GM21390 (cell line): ENCODE measurements at regions not wholly inside any gene's neighbourhood (a gene's known extent, or its start where the extent isn't known, plus 50 kb on each side); places are given as distances from the start of the nearest gene placed in this dataset.

Source experiments
- ATAC-seq: cut with Tn5 transposase; IDR thresholded peaks from one replicate; pipeline ENCODE4 v1.9.1; 2021; ENCODE audit not compliant: unreplicated experiment

DNA sequence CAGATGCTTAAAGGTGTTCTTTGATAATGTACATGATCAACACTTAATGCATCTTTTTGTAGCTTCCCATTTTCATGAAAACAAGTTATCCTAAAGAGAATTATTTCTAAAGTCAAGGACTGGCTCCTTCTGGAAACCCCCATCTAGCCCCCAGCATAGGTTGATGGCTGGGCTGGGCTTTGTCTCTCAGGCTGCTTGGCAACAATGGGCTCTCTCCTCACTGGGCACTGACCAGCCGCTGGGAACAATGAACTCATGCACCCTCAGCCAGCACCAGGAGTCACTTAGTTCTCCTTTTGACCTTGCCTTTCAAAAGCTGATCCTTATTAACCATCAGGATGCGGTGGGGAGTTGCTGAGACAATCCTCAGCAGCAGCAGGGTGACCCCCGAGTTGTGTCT lies 293.0 kb upstream of the PLXNA2 start:
- no peak for ATAC-seq

DNA sequence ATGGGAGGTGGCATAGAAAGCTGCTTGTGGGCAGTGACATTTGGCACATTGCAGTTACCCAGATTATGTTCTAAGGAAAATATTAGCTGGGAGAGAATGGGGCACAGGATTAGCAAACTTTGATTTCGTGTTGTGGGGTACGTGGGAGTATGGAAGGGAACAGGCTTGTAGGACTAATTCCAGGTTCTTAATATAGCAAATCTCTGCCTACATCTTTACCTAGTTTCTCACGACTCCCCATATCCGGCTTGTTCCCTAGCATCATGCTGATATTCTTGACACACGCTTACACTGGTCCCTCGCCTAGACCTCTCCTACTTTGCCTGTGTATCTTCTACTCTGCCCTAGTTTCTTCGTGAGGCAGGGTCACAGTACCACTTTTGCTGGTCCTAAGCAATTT lies 293.9 kb upstream of the PLXNA2 start:
- no peak for ATAC-seq

- no peak for ATAC-seq
Observed at GRCh38 chr1:208538587-208538986, 294.4 kb upstream of the PLXNA2 start.

DNA sequence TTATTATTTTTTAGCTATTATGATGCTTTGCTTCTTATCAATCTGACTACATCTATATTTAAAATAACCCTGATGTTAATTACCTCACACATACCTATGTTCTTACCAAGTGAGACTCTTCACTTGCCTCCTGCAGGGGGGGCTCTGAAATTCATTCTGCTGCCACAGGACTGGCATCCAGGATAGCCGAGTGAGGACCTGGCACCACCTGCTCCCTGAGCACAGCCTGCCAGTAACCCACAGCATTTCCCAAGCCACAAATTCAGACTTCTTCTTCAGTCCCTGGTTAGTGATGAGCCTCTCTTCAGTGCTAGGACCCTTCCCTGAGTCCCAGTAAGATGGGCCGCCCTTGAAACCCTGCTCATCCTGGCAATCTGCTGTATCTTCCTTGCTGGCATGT lies 296.5 kb upstream of the PLXNA2 start:
- ATAC-seq: no peak

DNA sequence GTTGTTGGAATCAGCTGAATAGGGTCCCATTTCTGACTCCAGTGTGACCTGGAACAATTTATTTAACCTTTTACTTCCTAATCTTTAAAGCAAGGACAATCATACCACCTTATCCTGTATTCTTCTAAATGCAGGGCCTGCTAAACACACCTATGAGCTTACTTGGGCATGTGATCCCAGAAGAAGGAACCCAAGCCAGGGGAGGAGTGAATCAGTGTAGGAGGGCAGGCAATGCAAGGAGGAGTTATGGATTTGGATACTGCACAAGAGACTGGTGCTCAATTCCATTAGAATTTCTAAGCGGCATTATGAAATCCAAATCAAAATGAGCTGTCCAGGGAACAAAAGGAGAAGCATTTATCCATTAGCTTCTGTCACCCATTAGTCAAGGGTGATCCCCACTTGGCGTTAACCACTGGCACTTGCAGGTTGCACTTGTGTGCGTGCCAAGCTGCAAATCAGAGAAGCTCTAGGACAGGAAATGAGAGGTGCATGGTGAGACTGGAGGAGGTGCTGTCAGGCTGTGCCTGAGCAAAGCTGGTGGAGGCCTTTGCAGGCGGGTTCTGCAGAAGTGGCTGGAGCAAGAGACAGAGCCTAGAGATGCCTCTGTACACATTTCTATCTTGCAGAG lies 297.2 kb upstream of the PLXNA2 start:
- peak; percentile 68 for ATAC-seq

DNA sequence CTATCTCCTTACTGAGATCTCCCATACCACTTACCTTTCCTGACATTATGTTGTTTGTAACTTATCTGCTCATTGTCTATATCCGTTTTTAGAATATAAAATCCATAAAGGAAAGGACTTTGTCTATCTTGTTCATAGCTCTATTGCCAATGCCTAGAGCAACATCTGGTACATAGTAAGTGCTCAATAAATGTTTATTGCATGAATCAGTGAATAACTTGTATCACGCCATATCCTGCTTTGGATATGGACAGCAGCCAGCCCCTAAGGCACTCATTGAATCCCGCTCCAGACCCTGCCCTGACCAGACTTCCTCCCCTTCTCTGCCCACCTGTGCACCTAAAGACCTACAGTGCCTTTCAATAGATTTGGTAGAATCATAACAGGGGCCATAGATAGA lies 298.1 kb upstream of the PLXNA2 start:
- no peak for ATAC-seq

DNA sequence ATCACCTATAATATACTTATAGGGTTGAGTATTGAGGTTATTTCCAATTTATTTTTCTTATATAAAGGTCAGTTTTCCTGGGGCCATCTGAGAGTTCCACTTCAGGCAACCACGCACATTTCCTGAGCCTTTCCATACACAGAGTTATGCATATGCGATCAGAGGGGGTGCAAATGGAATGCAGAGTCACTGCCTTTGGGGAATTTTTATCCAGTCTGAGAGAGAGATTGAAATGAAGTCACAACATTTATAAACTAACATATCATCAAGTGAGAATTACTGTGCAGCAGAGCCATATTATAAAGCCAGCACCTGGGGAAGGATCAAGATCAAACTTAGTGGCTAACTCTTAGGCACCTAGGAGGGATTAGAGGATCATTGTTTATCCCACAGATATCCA lies 299.9 kb upstream of the PLXNA2 start:
- ATAC-seq: no peak

- peak; percentile 63 for ATAC-seq
Observed at GRCh38 chr1:208544794-208545193, 300.6 kb upstream of the PLXNA2 start.

DNA sequence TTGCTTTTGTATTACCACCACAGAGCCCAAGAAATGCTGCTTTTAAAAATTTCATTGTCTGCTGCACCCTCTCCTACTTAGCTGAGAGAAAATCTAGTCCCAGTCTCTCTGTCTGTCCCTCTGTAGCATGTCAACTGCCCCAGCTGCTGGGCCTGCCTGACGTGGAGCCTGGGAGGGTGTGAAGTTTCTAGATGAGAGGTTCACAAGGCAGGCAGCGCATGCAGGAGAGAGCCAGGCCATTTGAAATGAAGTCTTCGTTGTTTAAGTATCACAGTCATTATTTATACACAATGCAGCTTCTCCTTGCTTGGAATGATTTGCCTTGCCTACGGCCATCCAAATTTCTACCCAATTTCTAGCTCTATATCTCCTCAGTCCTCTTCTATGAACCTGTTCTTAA lies 306.8 kb upstream of the PLXNA2 start:
- no peak for ATAC-seq

DNA sequence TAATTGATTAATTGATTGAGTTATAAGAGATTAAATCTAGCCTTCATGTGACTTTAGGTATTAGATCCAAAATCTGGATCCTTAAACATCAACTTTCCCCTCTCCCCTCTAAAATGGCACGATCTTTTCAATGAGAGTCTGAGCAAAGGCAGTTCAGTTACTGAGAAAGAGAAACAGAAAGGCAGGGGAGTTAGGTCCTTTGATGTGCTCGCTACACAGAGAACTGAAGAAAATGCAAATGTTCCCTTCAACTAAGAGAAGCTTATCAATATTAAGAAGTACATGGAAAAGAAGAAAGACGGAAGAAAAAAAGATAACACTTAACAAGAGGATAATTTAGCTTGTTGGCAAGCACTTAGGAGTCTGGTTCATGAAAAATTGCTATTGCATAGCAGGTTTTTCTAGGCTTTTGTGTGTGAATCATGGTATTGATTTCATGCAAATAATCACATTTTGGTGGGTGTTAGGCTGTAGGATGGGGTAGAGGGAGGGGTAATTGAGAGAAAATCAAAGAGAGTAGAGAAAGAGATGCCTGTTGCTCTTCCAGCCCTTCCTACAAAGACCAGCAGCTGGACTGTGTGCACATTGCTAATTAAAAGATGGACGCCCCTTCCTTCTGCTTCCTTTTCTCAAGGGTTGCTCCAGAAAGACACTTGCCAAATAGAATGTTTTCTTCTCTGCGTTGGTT lies 307.6 kb upstream of the PLXNA2 start:
- peak; percentile 53 for ATAC-seq

GRCh38 chr1:208552928-208553327 lies 308.7 kb upstream of the PLXNA2 start:
- ATAC-seq: no peak

- no peak for ATAC-seq
Observed at GRCh38 chr1:208556461-208556860, 312.3 kb upstream of the PLXNA2 start.

GRCh38 chr1:208557046-208557722 lies 313.0 kb upstream of the PLXNA2 start:
- ATAC-seq: no peak

DNA sequence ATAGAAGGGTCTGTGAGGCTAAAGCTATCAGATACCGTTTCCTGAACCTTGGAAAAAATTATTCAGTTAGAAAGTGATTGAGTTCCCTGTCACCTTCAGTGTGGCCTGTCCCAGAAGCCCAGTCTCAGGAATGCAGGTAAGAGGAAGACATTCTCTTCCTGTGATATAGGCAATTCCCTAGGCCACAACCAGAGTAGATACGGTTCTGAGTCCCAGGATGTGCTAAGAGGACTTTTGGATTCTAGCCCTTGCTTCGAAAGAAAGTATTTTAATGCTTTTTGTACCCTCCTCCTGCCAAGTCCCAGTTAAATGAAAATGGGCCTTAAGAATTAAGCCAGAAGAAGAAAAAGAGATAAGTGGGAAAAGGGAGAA lies 313.5 kb upstream of the PLXNA2 start:
- no peak for ATAC-seq

GRCh38 chr1:208559597-208560329 lies 315.6 kb upstream of the PLXNA2 start:
- no peak for ATAC-seq

DNA sequence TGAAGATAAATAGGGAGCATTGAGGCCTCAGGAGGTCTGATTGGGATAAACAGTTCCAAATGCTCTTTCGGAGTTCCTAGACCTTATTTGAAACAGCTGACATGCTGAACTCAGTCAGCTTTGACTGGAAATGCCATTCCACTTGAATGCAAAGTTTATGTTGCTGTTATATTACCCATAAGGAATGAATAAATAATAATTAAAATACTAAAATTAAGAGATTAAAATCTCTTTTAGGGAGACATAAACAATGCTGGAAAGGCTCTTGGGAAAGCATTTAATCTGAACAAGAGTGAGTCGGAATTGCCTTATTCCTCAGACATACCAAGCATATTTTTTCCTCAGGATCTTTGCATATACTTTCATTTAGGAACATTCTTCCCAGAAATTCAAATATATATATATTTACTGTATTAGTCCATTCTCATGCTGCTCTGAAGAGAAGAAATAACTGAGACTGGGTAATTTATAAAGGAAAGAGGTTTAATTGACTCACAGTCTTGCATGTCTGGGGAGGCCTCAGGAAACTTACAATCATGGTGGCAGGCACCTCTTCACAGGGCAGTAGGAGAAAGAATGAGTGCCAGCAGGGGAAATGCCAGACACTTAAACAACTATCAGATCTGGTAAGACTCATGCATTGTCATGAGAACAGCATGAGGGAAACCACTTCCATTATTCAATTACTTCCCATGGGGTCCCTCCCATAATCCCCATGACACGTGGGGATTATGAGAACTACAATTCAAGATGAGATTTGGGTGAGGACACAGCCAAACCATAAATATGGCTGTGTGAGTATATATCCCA lies 318.2 kb upstream of the PLXNA2 start:
- ATAC-seq: no peak

DNA sequence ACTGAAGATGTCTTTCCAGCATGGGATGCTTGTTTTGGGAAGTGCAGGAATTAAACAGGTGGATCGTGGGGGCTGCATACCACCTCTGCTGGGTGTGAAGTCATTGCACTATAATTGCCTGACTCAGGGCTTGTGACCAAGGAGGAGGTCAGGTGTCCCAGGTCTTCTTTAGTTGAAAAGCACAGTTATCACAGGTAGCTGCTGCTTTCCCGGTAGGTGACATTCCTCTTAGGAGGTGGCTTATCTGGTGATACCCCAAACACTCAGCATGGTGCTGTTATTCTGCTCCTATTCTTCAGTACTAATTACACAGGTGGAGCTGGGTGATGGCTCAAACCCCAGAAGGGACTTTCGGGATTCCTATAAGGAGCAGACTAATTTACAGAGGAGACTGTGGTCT lies 320.3 kb upstream of the PLXNA2 start:
- ATAC-seq: no peak

- no peak for ATAC-seq
Observed at GRCh38 chr1:208565756-208566440, 321.7 kb upstream of the PLXNA2 start.

DNA sequence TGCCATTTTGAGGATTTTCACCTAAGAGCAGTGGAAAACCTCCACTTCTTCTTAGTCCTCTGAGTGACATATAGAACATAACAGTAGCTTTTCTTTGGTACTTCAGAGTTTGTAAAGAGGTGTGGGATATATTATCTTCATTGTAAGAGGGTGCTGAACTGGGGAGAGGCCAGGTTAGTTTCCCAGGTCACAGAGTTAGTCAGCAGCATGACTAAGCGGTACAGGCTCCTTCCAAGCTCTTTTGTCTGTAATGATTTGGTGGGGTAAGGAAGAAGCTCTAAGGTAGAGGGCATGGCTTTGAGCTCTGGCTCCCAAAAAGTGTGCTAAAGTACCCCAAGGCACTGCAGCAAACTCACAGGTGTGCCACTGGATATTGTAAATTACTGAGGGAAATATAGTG lies 325.0 kb upstream of the PLXNA2 start:
- no peak for ATAC-seq

GRCh38 chr1:208570362-208570761 lies 326.2 kb upstream of the PLXNA2 start:
- no peak for ATAC-seq
